Fibroblast of peridontal ligament (primary cell): ENCODE measurements at regions not wholly inside any gene's neighbourhood (a gene's known extent, or its start where the extent isn't known, plus 50 kb on each side); places are given as distances from the start of the nearest gene placed in this dataset.
"Not testable (repeated sequence)": the region's sequence is repeated elsewhere in the genome, so short reads cannot be mapped to it uniquely, and the experiment has no call there.

Source experiments
- DNase-seq: peaks from one replicate; pipeline ENCODE4 v3.0.0-alpha.2; 2010; ENCODE audit errors: extremely low read depth

DNA sequence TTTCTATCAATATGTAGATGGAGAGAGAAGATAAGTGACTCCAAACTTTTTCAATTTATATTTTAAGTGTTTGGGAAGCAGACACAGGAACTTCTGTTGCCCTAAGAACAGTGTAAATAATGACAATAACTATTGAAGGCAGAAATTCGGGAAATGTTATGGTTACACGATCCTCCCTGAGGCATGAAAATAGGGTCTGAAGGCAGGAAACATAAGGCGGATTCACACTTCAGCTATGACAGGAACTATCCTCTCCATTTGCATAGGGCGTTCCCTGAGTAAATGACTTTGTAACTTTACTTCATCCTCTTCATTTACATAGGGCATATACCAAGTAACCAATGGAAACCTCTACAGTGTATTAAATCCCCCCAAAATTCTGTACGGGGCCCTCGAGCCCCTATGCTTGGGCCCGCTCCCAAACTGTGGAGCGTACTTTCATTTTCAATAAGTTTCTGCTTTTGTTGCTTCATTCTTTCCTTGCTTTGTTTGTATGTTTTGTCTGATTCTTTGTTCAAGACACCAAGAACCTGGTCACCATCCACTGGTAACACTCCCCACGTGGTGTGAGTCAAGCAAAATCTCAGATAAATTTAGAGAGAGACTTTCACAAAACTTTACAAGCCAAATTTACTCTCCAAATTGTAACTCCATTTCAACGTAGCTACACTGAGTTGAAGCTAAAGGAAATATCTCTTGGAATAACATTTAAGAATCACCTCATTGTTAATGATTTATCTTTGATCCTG lies 2504.3 kb downstream of the ARAP2 start:
- no peak for DNase-seq

DNA sequence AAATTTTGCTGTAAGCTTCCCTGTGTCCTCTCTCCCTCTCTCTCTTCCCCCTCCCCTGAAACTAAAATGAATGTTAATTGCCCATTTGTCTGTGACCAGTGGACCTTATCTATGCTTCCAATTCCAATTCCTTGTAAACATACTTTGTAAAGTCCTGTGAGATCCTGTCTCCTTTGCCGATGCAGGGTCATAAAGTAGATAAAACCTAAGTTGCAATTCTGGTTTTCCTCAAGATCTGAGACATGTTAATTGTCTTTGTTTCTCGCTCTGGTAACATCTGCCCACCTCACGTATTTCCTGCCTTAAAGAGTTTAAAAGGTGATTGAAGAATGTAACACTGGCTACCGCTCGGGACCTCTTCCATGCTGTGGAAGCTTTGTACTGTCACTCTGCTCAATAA lies 2503.4 kb downstream of the ARAP2 start:
- DNase-seq = not testable (repeated sequence)

GRCh38 chr4:33746979-33747378 lies 2497.3 kb downstream of the ARAP2 start:
- peak; percentile 54 for DNase-seq

- no peak for DNase-seq
These were observed 2493.3 kb downstream of the ARAP2 start for GRCh38 chr4:33751050-33751449.

GRCh38 chr4:33772582-33772981 lies 2471.7 kb downstream of the ARAP2 start:
- DNase-seq = no peak

DNA sequence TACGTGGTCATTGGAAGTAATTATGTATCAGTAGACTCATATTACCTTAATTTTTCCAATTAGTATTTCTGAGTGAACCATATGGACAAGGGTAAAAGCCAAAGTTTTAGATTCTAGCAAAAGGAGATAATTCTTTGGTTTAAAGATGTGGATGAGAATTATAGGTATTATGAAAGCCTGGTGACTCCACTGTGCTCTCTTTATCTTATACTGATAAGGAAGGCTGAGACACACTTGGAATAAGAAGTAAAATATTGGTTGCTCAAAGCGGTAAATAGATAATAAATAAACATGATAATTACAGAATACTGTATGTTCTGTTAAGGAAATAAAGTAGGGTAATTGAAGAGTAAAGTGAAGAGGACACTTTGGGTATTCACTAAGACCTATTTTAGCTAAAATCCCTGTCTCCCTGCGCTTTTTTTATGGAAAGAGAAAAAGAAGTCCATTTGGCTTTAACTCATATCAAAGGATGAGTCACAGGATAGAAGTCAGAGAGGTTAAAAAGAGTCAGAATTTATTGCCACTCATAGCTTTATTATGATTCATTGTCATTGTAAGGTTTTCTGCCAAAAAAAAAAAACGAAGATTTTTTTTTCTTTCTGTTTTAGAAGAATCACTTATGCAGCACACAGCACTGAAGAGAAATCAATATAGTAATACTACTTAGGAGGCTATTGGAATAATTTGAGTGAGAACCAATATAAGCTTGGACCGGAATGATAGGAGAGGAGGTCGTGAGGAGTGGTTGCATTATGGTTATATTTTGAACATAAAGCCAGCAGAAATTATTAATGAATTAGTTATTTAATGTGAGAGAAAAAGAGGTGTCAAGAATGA lies 2463.1 kb downstream of the ARAP2 start:
- DNase-seq = peak; percentile 73

- DNase-seq = no peak
These were observed 2458.5 kb downstream of the ARAP2 start for GRCh38 chr4:33785843-33786242.

- DNase-seq = no peak
These were observed 2441.7 kb downstream of the ARAP2 start for GRCh38 chr4:33802578-33802977.

DNA sequence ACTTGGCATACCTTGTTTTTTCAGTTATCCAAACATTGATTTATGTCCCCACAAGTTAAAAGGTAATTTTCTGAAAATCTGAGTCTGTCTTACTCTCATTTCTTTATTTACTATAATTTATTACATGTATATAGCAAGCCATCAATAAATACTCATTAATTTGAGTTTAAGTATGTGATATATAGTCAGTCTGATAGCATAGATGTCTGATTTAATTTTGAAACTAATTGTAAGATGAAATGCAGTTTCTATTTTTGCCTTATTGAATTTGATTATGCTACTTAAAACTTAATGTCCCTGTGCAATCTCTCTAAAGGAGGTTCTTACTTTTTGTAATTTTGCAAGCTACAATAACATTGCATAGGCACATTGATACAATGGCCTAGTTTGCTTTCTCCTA lies 2418.6 kb downstream of the ARAP2 start:
- no peak for DNase-seq

DNA sequence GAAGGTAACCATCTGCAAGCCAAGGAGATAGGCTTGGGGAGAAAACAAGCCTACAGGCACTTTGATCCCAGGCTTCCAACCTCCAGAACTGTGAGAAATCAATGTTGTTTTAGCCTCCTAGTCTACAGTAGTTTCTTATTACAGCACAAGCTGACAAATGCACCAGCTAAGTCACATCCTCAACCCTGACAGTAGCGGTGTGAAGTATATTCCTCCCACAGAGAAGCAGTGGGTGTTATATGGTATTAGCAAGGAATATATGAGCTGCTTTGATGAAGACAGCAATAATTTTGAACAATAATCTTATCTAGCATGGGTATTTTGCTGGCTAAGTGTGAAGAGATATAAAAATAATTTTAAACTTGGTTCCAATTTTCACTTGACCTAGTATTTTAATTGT lies 2415.0 kb downstream of the ARAP2 start:
- not testable (repeated sequence) for DNase-seq

GRCh38 chr4:33831442-33832066 lies 2412.8 kb downstream of the ARAP2 start:
- no peak for DNase-seq

DNA sequence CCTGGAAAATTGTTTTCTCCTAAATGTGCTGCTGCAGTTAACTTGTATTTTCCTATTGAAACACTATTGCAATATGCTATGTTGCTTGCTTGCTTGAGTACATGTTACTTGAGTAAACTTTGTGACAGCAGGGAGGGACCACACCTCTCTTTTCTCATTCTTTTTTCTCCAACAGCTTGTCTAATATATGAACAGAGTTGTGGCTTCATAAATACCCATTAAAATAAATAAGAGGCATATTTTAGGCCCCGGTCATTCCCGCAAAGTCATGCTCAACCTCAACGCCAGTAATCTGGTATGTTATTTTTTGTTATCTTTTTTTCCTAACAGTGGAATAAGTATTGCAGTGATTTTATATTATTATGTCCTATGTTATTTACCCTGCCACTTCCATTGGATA lies 2408.6 kb downstream of the ARAP2 start:
- peak; percentile 47 for DNase-seq

- peak; percentile 78 for DNase-seq
These were observed 2407.1 kb downstream of the ARAP2 start for GRCh38 chr4:33837043-33837838.

DNA sequence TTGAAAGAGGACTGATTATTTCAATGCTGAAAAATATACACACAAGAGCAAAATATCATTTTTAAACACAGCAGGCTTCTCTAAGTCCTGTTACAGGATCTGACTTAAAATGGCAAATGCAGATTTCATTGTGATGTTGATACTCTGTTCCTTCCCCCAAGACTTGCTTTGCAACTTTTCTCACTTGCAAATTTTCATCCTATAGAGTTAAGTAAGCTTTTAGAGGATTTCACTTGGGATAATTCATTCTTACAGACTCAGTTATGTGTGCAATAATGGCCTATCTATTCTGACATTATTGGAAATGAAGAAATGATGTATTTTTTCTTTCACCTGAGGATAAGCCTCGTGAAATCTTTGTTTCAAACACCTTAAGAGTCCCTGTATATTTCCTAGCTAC lies 2403.2 kb downstream of the ARAP2 start:
- DNase-seq = no peak

- no peak for DNase-seq
These were observed 2393.9 kb downstream of the ARAP2 start for GRCh38 chr4:33850371-33850902.

GRCh38 chr4:33853670-33854069 lies 2390.6 kb downstream of the ARAP2 start:
- DNase-seq = not testable (repeated sequence)

GRCh38 chr4:33864290-33864859 lies 2379.9 kb downstream of the ARAP2 start:
- DNase-seq = no peak

- DNase-seq = no peak
These were observed 2370.5 kb downstream of the ARAP2 start for GRCh38 chr4:33873791-33874190.

- DNase-seq = no peak
These were observed 2365.6 kb downstream of the ARAP2 start for GRCh38 chr4:33878710-33879109.

GRCh38 chr4:33881176-33881575 lies 2363.1 kb downstream of the ARAP2 start:
- no peak for DNase-seq
